Esophagus (tissue), 2 donors: ENCODE measurements at regions not wholly inside any gene's neighbourhood (a gene's known extent, or its start where the extent isn't known, plus 50 kb on each side); places are given as distances from the start of the nearest gene placed in this dataset.

Source experiments
- H3K27ac ChIP-seq, 2 donors: one replicate each; pipeline ENCODE4 v1.5.1; 2013; ENCODE audit warnings: low read depth in 2 of 2, mild to moderate bottlenecking in 2 of 2, inconsistent platforms in 1 of 2, low read length in 1 of 2, moderate library complexity in 1 of 2
- H3K27me3 ChIP-seq, 2 donors: one replicate each; pipeline ENCODE4 v1.6.1; 2013; ENCODE audit warnings: low read length in 2 of 2, control low read depth in 1 of 2, mild to moderate bottlenecking in 1 of 2; ENCODE audit not compliant: insufficient read depth in 2 of 2, control insufficient read depth in 1 of 2
- H3K36me3 ChIP-seq, 2 donors: one replicate each; pipeline ENCODE4 v1.6.1; 2013; ENCODE audit warnings: low read length in 1 of 2; ENCODE audit not compliant: control insufficient read depth in 2 of 2, insufficient read depth in 2 of 2
- H3K4me1 ChIP-seq, 2 donors: one replicate each; pipeline ENCODE4 v1.6.1; 2013; ENCODE audit warnings: low read length in 1 of 2; ENCODE audit not compliant: control insufficient read depth in 2 of 2, insufficient read depth in 2 of 2
- H3K4me3 ChIP-seq, 2 donors: one replicate each; pipeline ENCODE4 v1.5.1; 2013; ENCODE audit warnings: low read length in 2 of 2, mild to moderate bottlenecking in 2 of 2, low read depth in 1 of 2, moderate library complexity in 1 of 2
- H3K9me3 ChIP-seq, 2 donors: one replicate each; pipeline ENCODE4 v1.6.1; 2013; ENCODE audit warnings: mild to moderate bottlenecking in 2 of 2, low read depth in 1 of 2, low read length in 1 of 2, moderate library complexity in 1 of 2; ENCODE audit not compliant: control insufficient read depth in 2 of 2, insufficient read depth in 1 of 2
- WGBS, 2 donors: extraction: QIAGEN DNeasy Blood & Tissue Kit; methylation state at CpG; one replicate each; pipeline ENCODE4 v1.1.7; 2013; 5-methylcytosine and 5-hydroxymethylcytosine counted together
- donor health status: healthy with polysubstance abuse.
- donor health status: Bipolar disorder and iron deficiency.

DNA sequence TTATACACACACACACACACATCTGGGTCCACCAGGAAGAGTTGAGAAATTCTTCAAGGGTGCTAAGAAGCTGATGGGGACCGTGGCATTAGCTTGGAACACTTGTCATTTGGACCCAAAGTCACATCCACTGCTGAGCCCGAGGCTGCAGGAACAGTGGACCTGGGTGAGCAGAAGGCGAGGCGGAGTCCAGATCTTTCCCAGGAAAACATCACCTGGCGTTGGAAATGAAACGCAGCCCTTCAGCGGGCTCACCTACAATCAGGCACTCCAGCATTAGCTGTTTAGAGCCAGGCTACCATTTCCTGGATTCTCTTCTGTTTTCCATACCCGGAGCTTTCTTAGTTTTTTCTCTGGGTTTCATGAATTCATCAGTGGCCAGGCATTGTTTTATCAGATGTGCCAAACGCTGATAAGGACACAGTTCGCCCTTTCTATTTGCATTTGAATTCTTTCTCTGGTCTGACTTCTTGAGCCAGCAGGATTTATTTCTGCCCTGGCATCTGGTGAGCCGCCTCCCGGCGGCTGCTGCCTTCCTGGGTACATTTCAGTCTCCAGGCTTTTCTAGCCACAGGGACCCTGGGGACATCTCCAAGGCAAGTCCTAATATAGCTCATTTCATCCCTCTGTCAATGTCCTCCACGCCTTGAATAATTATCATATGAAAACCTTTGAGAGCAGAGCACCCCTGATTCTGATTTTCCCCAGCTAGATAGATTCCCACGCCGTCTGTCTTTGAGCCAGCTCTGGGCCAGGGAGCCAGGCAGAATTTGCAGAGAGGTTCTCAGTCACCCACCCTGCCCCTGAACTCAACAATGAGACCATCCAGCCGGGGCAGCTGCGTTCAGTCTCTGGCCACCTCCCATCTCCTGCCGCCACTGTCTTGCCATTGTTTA is 170.9 kb downstream of the TTLL2 start:
- no peak overlapping the region for H3K27ac ChIP-seq
- H3K4me3 ChIP-seq, result no peak overlapping the region
- peaks cover 3 to 9% of the 10 kb centered on the region in 2 donors for H3K4me1 ChIP-seq
- peaks cover 0 to 3% of the 10 kb centered on the region in 2 donors for H3K9me3 ChIP-seq
- WGBS, 2 donors, result 54 to 61% methylated on average over 19 of the region's 19 CpGs
- H3K27me3 ChIP-seq, result no peaks in the 10 kb centered on the region
- no peaks in the 10 kb centered on the region for H3K36me3 ChIP-seq

- no peaks in the 10 kb centered on the region for H3K36me3 ChIP-seq
- H3K27ac ChIP-seq, result no peak overlapping the region
- H3K27me3 ChIP-seq, result no peaks in the 10 kb centered on the region
- no peak overlapping the region for H3K4me3 ChIP-seq
- peaks cover 6 to 13% of the 10 kb centered on the region in 2 donors for H3K4me1 ChIP-seq
- H3K9me3 ChIP-seq, result peaks cover 0 to 3% of the 10 kb centered on the region in 2 donors
- WGBS, 2 donors, result 60 to 70% methylated on average over 7 of the region's 7 CpGs
Measured at GRCh38 chr6:167496707-167497106, 171.8 kb downstream of the TTLL2 start.

DNA sequence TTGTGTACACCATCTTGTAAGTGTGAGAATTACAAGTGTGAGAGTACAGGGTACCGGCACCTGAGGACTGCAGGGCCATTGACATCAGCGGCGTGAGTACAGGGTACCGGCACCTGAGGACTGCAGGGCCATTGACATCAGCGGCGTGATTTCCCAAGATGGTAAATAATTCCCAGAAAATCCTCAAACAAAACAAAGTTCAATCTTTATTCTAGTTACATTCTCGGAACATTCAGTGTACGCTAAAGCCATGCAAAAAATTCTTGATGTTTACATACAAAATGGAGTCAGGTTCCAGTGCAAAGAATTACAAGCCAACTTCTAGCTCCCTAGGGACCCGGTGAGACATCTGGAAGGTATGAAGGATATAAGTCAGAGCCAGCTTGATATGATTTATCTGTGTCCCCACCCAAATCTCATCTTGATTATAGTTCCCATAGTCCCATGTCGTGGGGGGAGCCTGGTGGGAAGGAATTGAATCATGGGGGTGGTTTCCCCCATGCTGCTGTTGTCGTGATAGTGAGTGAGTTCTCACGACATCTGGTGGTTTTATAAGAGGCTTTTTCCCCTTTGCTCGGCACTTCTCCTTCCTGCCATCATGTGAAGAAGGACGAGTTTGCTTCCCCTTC is 172.7 kb downstream of the TTLL2 start:
- 88% methylated on average over 14 of the region's 14 CpGs for WGBS, 2 donors
- H3K4me3 ChIP-seq, result no peak overlapping the region
- H3K27me3 ChIP-seq, result no peaks in the 10 kb centered on the region

DNA sequence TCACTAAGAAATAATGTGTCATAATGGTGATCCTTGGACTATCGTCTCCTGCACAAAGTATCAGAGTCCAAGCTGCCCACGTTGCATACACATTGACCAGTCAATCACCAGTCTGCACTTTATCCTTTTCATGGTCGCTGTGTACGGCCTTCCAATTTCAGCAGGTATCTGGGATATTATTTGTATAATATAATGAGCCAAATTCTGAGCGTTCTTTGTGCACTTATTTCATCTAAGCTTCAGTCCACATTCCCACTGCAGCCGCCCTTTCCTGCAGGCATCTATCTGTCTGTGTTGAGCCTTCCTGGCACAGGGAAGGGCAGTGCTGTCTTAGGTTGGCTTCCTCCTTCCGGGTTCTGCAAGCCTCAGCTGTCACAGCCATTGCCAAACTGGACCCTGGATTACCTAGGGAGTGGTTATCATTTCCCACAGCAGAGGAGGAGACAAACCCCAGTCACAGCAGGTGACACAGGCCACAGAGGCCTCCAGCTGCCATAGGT is 174.3 kb downstream of the TTLL2 start:
- no peaks in the 10 kb centered on the region for H3K9me3 ChIP-seq
- WGBS, 2 donors, result 60 to 68% methylated on average over 7 of the region's 7 CpGs
- no peak overlapping the region for H3K4me3 ChIP-seq
- H3K27ac ChIP-seq, result peak overlapping the region in 1 of 2 donors; percentile 69
- no peaks in the 10 kb centered on the region for H3K36me3 ChIP-seq
- peaks cover 6 to 8% of the 10 kb centered on the region in 2 donors for H3K4me1 ChIP-seq
- H3K27me3 ChIP-seq, result no peaks in the 10 kb centered on the region

More for the DNA sequence above, 172.7 kb downstream of the TTLL2 start:
- Histone ChIP-seq H3K27ac (no peak overlapping the region), H3K9me3 (peaks cover 0 to 3% of the 10 kb centered on the region in 2 donors), H3K4me1 (peaks cover 6 to 14% of the 10 kb centered on the region in 2 donors), H3K36me3 (no peaks in the 10 kb centered on the region)

GRCh38 chr6:167500961-167501360 is 176.1 kb downstream of the TTLL2 start:
- 82 to 96% methylated on average over 8 of the region's 8 CpGs for WGBS, 2 donors
- Histone ChIP-seq H3K9me3 (no peaks in the 10 kb centered on the region), H3K27ac (no peak overlapping the region), H3K36me3 (no peaks in the 10 kb centered on the region), H3K4me1 (peaks cover 6 to 12% of the 10 kb centered on the region in 2 donors), H3K27me3 (no peaks in the 10 kb centered on the region), H3K4me3 (no peak overlapping the region)

DNA sequence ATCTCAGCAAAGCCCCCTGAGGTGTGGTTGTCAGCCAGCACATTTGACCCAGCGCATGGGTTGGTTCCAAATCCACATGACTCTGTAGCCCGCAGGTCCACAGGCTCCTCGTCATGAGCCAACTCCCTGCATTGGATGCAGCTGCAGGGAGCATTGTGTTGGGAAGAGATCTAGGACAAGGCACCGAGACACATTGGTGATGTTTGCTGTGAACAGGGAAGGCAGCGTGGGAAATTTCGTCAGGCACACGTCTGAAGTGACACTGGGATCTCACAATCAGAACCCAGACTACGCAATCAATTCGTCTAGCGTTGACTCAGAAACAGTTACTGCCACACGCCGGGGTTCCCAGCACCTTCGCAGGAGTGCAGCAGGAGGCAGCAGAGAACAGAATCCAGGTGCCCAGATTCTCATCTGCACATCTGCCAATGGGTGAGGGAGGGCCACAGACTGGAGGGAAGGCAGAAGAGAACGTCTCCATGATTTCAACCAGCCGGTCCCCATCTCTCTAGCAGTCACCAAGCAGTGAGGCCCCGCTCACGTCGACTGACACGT is 177.0 kb downstream of the TTLL2 start:
- peaks cover 6 to 12% of the 10 kb centered on the region in 2 donors for H3K4me1 ChIP-seq
- H3K36me3 ChIP-seq, result no peaks in the 10 kb centered on the region
- H3K27me3 ChIP-seq, result no peaks in the 10 kb centered on the region
- peak overlapping the region in 1 of 2 donors; percentile 47 for H3K27ac ChIP-seq
- WGBS, 2 donors, result 57 to 65% methylated on average over 19 of the region's 19 CpGs
- no peaks in the 10 kb centered on the region for H3K9me3 ChIP-seq
- no peak overlapping the region for H3K4me3 ChIP-seq

- no peaks in the 10 kb centered on the region for H3K36me3 ChIP-seq
- WGBS, 2 donors, result 75 to 78% methylated on average over 7 of the region's 7 CpGs
- no peaks in the 10 kb centered on the region for H3K27me3 ChIP-seq
- H3K4me3 ChIP-seq, result no peak overlapping the region
- no peak overlapping the region for H3K27ac ChIP-seq
- H3K9me3 ChIP-seq, result no peaks in the 10 kb centered on the region
- peaks cover 6 to 12% of the 10 kb centered on the region in 2 donors for H3K4me1 ChIP-seq
Measured at GRCh38 chr6:167502471-167502870, 177.6 kb downstream of the TTLL2 start.

- Histone ChIP-seq H3K4me3 (no peak overlapping the region), H3K9me3 (no peaks in the 10 kb centered on the region), H3K27ac (peak overlapping the region in 1 of 2 donors; percentile 26), H3K36me3 (no peaks in the 10 kb centered on the region), H3K27me3 (no peaks in the 10 kb centered on the region), H3K4me1 (peaks cover 3 to 10% of the 10 kb centered on the region in 2 donors)
- WGBS, 2 donors, result 69 to 72% methylated on average over 6 of the region's 6 CpGs
Measured at GRCh38 chr6:167504385-167504961, 179.6 kb downstream of the TTLL2 start.

DNA sequence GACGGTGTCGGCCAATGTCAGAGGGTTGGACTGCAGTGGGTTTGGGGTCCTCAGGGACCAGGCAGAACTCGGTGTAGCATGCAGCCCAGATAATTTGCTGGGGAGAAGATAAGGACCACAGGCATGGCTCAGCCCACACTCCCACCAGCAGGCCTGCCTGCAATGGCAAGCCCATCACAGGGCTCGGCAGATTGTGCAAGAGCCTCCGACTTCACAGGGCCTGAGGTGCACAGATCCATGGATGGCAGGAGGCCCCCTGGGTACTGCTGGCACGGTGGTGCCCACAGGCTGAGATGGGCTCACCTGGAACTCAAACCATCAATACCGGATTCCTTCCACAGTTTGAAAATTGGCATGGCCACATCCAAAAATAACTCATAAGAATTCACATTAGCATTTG is 180.3 kb downstream of the TTLL2 start:
- no peak overlapping the region for H3K4me3 ChIP-seq
- H3K27ac ChIP-seq, result no peak overlapping the region
- H3K36me3 ChIP-seq, result no peaks in the 10 kb centered on the region
- no peaks in the 10 kb centered on the region for H3K9me3 ChIP-seq
- H3K27me3 ChIP-seq, result no peaks in the 10 kb centered on the region
- H3K4me1 ChIP-seq, result peaks cover 3 to 10% of the 10 kb centered on the region in 2 donors
- 82 to 88% methylated on average over 7 of the region's 7 CpGs for WGBS, 2 donors
